DND-41 (cell line): ENCODE measurements at regions not wholly inside any gene's neighbourhood (a gene's known extent, or its start where the extent isn't known, plus 50 kb on each side); places are given as distances from the start of the nearest gene placed in this dataset.

Experiments used
- ATAC-seq: fragments of 200-7000 bp; cut with Tn5 transposase; 3 replicates; pipeline ENCODE4 v1.9.1; 2021; ENCODE audit warnings: low read depth; ENCODE audit not compliant: insufficient read depth
- DNase-seq: peaks from one replicate; pipeline ENCODE4 v3.0.0-alpha.2; 2020
- H2AFZ ChIP-seq: 2 replicates; pipeline ENCODE4 v1.6.0; 2012; ENCODE audit warnings: low read depth, low read length
- H3K27ac ChIP-seq: 2 replicates; pipeline ENCODE4 v1.5.1; 2012; ENCODE audit warnings: low read length, inconsistent platforms
- H3K27me3 ChIP-seq: fragments of 200-600 bp; sonication (generic); 2 replicates; pipeline ENCODE4 v1.6.0; 2012; ENCODE audit warnings: low read length, mild to moderate bottlenecking, inconsistent platforms; ENCODE audit not compliant: insufficient read depth, poor library complexity
- H3K36me3 ChIP-seq: 2 replicates; pipeline ENCODE4 v1.5.1; 2012; ENCODE audit warnings: low read length, inconsistent platforms; ENCODE audit not compliant: insufficient read depth
- H3K4me1 ChIP-seq: 2 replicates; pipeline ENCODE4 v1.5.1; 2012; ENCODE audit warnings: mild to moderate bottlenecking, low read length; ENCODE audit not compliant: insufficient read depth
- H3K4me2 ChIP-seq: 2 replicates; pipeline ENCODE4 v1.6.0; 2012; ENCODE audit warnings: mild to moderate bottlenecking, moderate library complexity, low read length, inconsistent platforms; ENCODE audit not compliant: insufficient read depth
- H3K4me3 ChIP-seq, 2 experiments: fragments of 200-600 bp in 1 of 2; shearing (Covaris generic) in 1 of 2; 2 replicates each; pipeline ENCODE4 v1.5.1; 2012 to 2016; ENCODE audit warnings: inconsistent platforms in 2 of 2, low read length in 2 of 2, mild to moderate bottlenecking in 2 of 2, low read depth in 1 of 2, moderate library complexity in 1 of 2
- H3K79me2 ChIP-seq: 2 replicates; pipeline ENCODE4 v1.6.0; 2012; ENCODE audit warnings: low read length, inconsistent platforms; ENCODE audit not compliant: insufficient read depth
- H3K9ac ChIP-seq: 2 replicates; pipeline ENCODE4 v1.6.0; 2012; ENCODE audit warnings: low read depth, mild to moderate bottlenecking, inconsistent platforms, low read length, moderate library complexity
- H3K9me3 ChIP-seq: 2 replicates; pipeline ENCODE4 v1.5.1; 2012; ENCODE audit warnings: low read length, moderate library complexity, mild to moderate bottlenecking, inconsistent platforms; ENCODE audit not compliant: insufficient read depth, severe bottlenecking
- H4K20me1 ChIP-seq: 2 replicates; pipeline ENCODE4 v1.6.0; 2012; ENCODE audit warnings: low read length; ENCODE audit not compliant: insufficient read depth
- EZH2 ChIP-seq: IDR thresholded peaks from 3 replicates; pipeline ENCODE4 v1.6.1; 2012; ENCODE audit warnings: borderline replicate concordance, low read depth, mild to moderate bottlenecking, moderate library complexity, low read length, inconsistent platforms; ENCODE audit not compliant: severe bottlenecking
- TF ChIP-seq, protein P1 (sequence below): IDR thresholded peaks from 2 replicates; pipeline ENCODE4 v1.5.1; 2012; ENCODE audit warnings: borderline replicate concordance, low read length, moderate library complexity, mild to moderate bottlenecking; ENCODE audit not compliant: poor library complexity, severe bottlenecking; ENCODE audit errors: extremely low read depth

DNA sequence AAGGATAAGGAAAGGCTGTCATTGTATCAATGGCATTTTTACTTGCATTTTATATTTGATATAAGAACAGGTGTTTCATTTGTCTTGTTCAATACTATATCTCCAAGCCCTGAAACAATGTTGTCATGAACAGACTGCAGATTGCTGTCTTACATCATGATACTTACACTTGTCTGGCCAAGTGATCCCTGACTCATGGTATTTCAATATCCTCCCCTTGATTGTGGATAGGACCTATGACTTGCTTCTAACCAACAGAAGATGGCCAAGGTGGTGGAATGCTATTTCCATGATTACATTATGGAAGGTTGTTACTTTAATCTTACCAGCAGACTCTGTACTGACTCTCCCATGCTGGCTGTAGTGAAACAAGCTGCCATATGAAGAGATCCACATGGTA, 471.1 kb downstream of the CCDC85A start:
- H2AFZ ChIP-seq, result no peak overlapping the region
- DNase-seq, result no peak
- no peak overlapping the region for H3K9ac ChIP-seq
- H3K4me3 ChIP-seq, result no peak overlapping the region
- H3K4me1 ChIP-seq, result no peaks in the 10 kb centered on the region
- H3K27ac ChIP-seq, result no peak overlapping the region
- no peaks in the 10 kb centered on the region for H4K20me1 ChIP-seq
- H3K36me3 ChIP-seq, result no peaks in the 10 kb centered on the region
- no peak for ATAC-seq
- no peak overlapping the region for H3K4me2 ChIP-seq
- H3K79me2 ChIP-seq, result no peaks in the 10 kb centered on the region
- no peaks in the 10 kb centered on the region for H3K27me3 ChIP-seq
- TF ChIP-seq EZH2, result no peak
- TF ChIP-seq, protein P1, sequence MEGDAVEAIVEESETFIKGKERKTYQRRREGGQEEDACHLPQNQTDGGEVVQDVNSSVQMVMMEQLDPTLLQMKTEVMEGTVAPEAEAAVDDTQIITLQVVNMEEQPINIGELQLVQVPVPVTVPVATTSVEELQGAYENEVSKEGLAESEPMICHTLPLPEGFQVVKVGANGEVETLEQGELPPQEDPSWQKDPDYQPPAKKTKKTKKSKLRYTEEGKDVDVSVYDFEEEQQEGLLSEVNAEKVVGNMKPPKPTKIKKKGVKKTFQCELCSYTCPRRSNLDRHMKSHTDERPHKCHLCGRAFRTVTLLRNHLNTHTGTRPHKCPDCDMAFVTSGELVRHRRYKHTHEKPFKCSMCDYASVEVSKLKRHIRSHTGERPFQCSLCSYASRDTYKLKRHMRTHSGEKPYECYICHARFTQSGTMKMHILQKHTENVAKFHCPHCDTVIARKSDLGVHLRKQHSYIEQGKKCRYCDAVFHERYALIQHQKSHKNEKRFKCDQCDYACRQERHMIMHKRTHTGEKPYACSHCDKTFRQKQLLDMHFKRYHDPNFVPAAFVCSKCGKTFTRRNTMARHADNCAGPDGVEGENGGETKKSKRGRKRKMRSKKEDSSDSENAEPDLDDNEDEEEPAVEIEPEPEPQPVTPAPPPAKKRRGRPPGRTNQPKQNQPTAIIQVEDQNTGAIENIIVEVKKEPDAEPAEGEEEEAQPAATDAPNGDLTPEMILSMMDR, result no peak
- H3K9me3 ChIP-seq, result no peaks in the 10 kb centered on the region

DNA sequence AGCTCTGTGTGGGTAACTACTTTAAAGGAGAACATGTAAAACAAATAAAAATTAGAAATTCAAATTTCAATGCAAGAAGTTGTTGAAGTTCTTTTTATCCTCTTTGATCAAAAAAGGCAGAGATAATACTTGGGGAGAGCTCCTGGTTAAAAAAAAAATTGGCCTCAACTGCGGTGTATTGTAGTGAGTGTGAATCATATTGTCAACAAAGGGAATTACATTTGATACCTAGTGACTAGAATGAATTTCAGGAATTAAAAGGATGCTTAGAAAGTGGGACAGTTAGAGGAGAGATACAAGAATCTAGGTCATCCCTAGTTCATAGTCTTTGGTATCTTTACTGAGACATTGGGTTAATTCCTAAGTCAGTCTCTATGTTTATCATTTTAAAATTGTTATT, 473.0 kb downstream of the CCDC85A start:
- Histone ChIP-seq H3K4me1 (no peaks in the 10 kb centered on the region), H3K4me3 (no peak overlapping the region), H3K4me2 (no peak overlapping the region), H2AFZ (no peak overlapping the region), H4K20me1 (no peaks in the 10 kb centered on the region), H3K79me2 (no peaks in the 10 kb centered on the region), H3K9ac (no peak overlapping the region), H3K27me3 (no peaks in the 10 kb centered on the region), H3K36me3 (no peaks in the 10 kb centered on the region), H3K9me3 (no peaks in the 10 kb centered on the region), H3K27ac (no peak overlapping the region)
- TF ChIP-seq, protein P1, result no peak
- TF ChIP-seq EZH2, result no peak
- ATAC-seq, result no peak
- no peak for DNase-seq

DNA sequence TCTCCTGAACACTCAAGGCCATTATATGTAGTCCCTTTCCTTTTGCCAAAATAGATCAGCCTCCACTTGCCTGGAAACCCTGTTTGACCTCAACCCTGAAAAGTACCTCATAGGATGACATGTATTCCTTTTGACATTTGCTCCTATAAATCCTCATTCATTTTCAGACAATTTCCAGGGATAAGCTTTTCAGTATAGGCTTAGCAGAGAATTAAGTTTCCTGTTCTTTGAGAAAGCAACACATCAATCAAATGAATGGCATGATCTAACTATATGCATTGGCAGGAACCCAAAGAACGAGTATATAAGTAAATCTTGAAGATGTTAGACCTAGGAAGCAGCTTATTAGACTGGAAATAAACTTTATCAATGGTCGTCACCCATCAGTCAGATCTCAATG, 483.0 kb downstream of the CCDC85A start:
- H3K27ac ChIP-seq, result no peak overlapping the region

More for the DNA sequence above, 483.0 kb downstream of the CCDC85A start:
- DNase-seq (no peak), ATAC-seq (no peak)
- Histone ChIP-seq H3K9ac (no peak overlapping the region), H3K27me3 (no peaks in the 10 kb centered on the region), H3K36me3 (no peaks in the 10 kb centered on the region), H3K4me3 (no peak overlapping the region), H3K4me2 (no peak overlapping the region), H4K20me1 (no peaks in the 10 kb centered on the region), H2AFZ (no peak overlapping the region), H3K9me3 (no peaks in the 10 kb centered on the region), H3K4me1 (no peaks in the 10 kb centered on the region), H3K79me2 (no peaks in the 10 kb centered on the region)
- no peak for TF ChIP-seq EZH2
- TF ChIP-seq, protein P1, result no peak
